Smooth muscle cell (in vitro differentiated cells): ENCODE measurements at regions not wholly inside any gene's neighbourhood (a gene's known extent, or its start where the extent isn't known, plus 50 kb on each side); places are given as distances from the start of the nearest gene placed in this dataset.

ENCODE experiments used
- DNase-seq: peaks from one replicate; lab custom pipeline; 2025; ENCODE audit not compliant: unreplicated experiment; lab: John Stamatoyannopoulos, UW
- H2AFZ ChIP-seq: fragments of 200-600 bp; sonication (generic); 2 replicates; pipeline ENCODE4 v1.6.0; 2016; ENCODE audit warnings: antibody characterized with exemption, low read depth, mild to moderate bottlenecking
- H3F3A ChIP-seq: fragments of 200-600 bp; sonication (generic); 2 replicates; pipeline ENCODE4 v1.6.0; 2017; ENCODE audit warnings: antibody characterized with exemption, low read depth
- H3K27ac ChIP-seq: fragments of 200-600 bp; sonication (generic); 2 replicates; pipeline ENCODE4 v1.5.1; 2016; ENCODE audit warnings: low read depth, mild to moderate bottlenecking
- H3K27me3 ChIP-seq: fragments of 200-600 bp; sonication (generic); 2 replicates; pipeline ENCODE4 v1.6.1; 2016; ENCODE audit warnings: low read depth, mild to moderate bottlenecking
- H3K36me3 ChIP-seq: fragments of 200-600 bp; sonication (generic); 2 replicates; pipeline ENCODE4 v1.5.1; 2016; ENCODE audit warnings: low read depth
- H3K4me1 ChIP-seq: fragments of 200-600 bp; sonication (generic); 2 replicates; pipeline ENCODE4 v1.5.1; 2016; ENCODE audit warnings: low read depth
- H3K4me2 ChIP-seq: fragments of 200-600 bp; sonication (generic); 2 replicates; pipeline ENCODE4 v1.6.0; 2016; ENCODE audit warnings: mild to moderate bottlenecking
- H3K4me3 ChIP-seq: fragments of 200-600 bp; sonication (generic); 2 replicates; pipeline ENCODE4 v1.5.1; 2016; ENCODE audit warnings: mild to moderate bottlenecking
- H3K79me2 ChIP-seq: fragments of 200-600 bp; sonication (generic); 2 replicates; pipeline ENCODE4 v1.6.0; 2016; ENCODE audit warnings: low read depth, mild to moderate bottlenecking
- H3K9ac ChIP-seq: fragments of 200-600 bp; sonication (generic); 2 replicates; pipeline ENCODE4 v1.6.0; 2016; ENCODE audit warnings: low read depth
- H3K9me3 ChIP-seq: fragments of 200-600 bp; sonication (generic); replicated peaks from 2 replicates; pipeline ENCODE4 v1.5.1; 2016; ENCODE audit warnings: low read depth
- H4K20me1 ChIP-seq: fragments of 200-600 bp; sonication (generic); 2 replicates; pipeline ENCODE4 v1.6.0; 2016; ENCODE audit warnings: low read depth
- CTCF ChIP-seq: fragments of 200-600 bp; sonication (generic); IDR thresholded peaks from 2 replicates; pipeline ENCODE4 v1.5.1; 2017; ENCODE audit warnings: borderline replicate concordance, mild to moderate bottlenecking, antibody characterized with exemption; ENCODE audit not compliant: insufficient read depth, poor library complexity, severe bottlenecking
- whole genome bisulfite sequencing: methylation state at CpG from one replicate; pipeline ENCODE4 v1.1.7; 2016; ENCODE audit warnings: low lambda C conversion rate; 5-methylcytosine and 5-hydroxymethylcytosine counted together

GRCh38 chr3:104819333-104819732 lies 547.4 kb upstream of the ALCAM start:
- H3F3A ChIP-seq, result no peaks in the 10 kb centered on the region
- H4K20me1 ChIP-seq, result no peaks in the 10 kb centered on the region
- no peak overlapping the region for H3K27ac ChIP-seq
- no peaks in the 10 kb centered on the region for H3K27me3 ChIP-seq
- no peak overlapping the region for H2AFZ ChIP-seq
- H3K9ac ChIP-seq, result no peak overlapping the region
- no peaks in the 10 kb centered on the region for H3K36me3 ChIP-seq
- TF ChIP-seq CTCF, result no peak
- DNase-seq, result no peak
- H3K9me3 ChIP-seq, result no peaks in the 10 kb centered on the region
- H3K4me2 ChIP-seq, result no peak overlapping the region
- no peak overlapping the region for H3K4me3 ChIP-seq
- H3K4me1 ChIP-seq, result no peaks in the 10 kb centered on the region
- 43% methylated on average over 2 of the region's 2 CpGs for WGBS
- H3K79me2 ChIP-seq, result no peaks in the 10 kb centered on the region

DNA sequence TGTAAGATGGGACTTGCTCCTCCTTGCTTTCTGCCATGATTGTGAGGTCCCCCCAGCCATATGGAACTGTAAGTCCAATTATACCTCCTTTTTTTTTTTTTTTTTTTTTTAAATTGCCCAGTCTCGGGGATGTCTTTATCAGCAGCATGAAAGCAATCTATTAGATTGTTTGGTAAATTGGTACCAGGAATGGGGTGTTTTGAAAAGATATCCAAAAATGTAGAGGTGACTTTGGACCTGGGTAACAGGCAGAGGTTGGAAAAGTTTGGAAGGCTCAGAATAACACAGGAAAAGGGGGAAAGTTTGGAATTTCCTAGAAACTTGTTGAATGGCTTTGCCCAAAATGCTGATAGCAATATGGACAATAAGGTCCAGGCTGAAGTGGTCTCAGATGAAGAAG lies 545.8 kb upstream of the ALCAM start:
- Histone ChIP-seq H4K20me1 (no peaks in the 10 kb centered on the region), H3K9me3 (no peaks in the 10 kb centered on the region), H3K4me1 (no peaks in the 10 kb centered on the region), H3K4me2 (no peak overlapping the region), H3K79me2 (no peaks in the 10 kb centered on the region), H2AFZ (no peak overlapping the region), H3K27me3 (no peaks in the 10 kb centered on the region), H3K27ac (no peak overlapping the region), H3K9ac (no peak overlapping the region), H3K4me3 (no peak overlapping the region), H3K36me3 (no peaks in the 10 kb centered on the region), H3F3A (no peaks in the 10 kb centered on the region)
- WGBS, result 78% methylated on average over 1 of the region's 1 CpG
- TF ChIP-seq CTCF, result no peak
- no peak for DNase-seq

DNA sequence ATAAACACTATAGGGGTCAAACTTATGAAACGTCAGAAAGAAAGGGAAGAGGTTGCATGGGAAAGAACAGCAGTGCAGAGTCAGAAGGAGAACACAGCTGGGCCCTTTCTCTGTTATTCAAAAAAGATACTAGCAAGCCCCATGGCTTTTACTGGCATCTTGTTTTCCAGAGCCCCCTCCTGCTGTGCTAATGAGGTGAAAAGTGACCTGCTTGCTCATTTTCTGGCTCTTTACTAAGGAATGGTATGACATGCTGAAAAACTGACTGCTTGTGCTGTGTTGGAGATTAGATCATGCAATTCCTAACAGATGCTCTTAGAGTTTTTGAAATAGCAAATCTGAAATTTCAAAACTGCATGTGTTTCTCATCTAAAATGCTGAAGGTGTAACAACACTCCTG lies 541.6 kb upstream of the ALCAM start:
- Histone ChIP-seq H3K4me3 (no peak overlapping the region), H3K36me3 (no peaks in the 10 kb centered on the region), H3F3A (no peaks in the 10 kb centered on the region), H3K4me2 (no peak overlapping the region), H2AFZ (peak overlapping the region; percentile 36), H3K79me2 (no peaks in the 10 kb centered on the region), H3K27ac (no peak overlapping the region), H3K27me3 (no peaks in the 10 kb centered on the region), H4K20me1 (no peaks in the 10 kb centered on the region), H3K9ac (no peak overlapping the region), H3K9me3 (no peaks in the 10 kb centered on the region), H3K4me1 (no peaks in the 10 kb centered on the region)
- 35% methylated on average over 1 of the region's 1 CpG for WGBS
- no peak for TF ChIP-seq CTCF
- no peak for DNase-seq

DNA sequence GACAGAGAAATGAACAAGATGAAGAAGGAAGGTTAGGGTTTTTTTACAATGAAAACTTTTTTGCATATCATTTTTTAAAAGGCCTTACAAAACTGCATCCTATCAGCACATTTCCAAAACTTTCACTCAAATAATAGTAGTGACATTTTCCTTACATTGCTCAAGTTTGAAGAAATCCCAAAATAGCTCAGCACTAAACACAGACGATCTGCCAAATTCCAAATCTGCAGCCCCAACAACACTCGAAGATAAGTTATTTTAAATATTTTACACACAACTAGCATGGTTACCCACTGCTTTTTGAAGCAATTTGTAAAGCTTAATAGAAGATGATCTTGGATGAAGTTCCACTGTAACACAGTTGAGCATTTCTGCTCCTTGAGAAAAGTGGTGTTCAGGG lies 535.6 kb upstream of the ALCAM start:
- no peak for DNase-seq
- Histone ChIP-seq H3K4me2 (peak overlapping the region; percentile 57), H3K9ac (no peak overlapping the region), H3K27me3 (no peaks in the 10 kb centered on the region), H3F3A (no peaks in the 10 kb centered on the region), H2AFZ (peak overlapping the region; percentile 70), H3K79me2 (no peaks in the 10 kb centered on the region), H3K4me3 (no peak overlapping the region), H3K27ac (peak overlapping the region; percentile 17), H3K36me3 (no peaks in the 10 kb centered on the region), H4K20me1 (no peaks in the 10 kb centered on the region), H3K9me3 (no peaks in the 10 kb centered on the region), H3K4me1 (no peaks in the 10 kb centered on the region)
- TF ChIP-seq CTCF, result no peak
- 21% methylated on average over 2 of the region's 2 CpGs for WGBS
